Glomerular endothelial cell (primary cell): ENCODE measurements at regions not wholly inside any gene's neighbourhood (a gene's known extent, or its start where the extent isn't known, plus 50 kb on each side); places are given as distances from the start of the nearest gene placed in this dataset.
A peak's percentile ranks its signal among the peaks of the same experiment; 100 is the strongest.
"Not testable (repeated sequence)": the region's sequence is repeated elsewhere in the genome, so short reads cannot be mapped to it uniquely, and the experiment has no call there.

Source experiments
- DNase-seq: peaks from one replicate; pipeline ENCODE4 v3.0.0-alpha.2; 2011; ENCODE audit warnings: low read depth, low spot score; ENCODE audit errors: extremely low read depth

- DNase-seq, result no peak
Measured at GRCh38 chr6:27178860-27179259, 68.6 kb upstream of the PRSS16 start.

- no peak for DNase-seq
Measured at GRCh38 chr6:27183060-27183832, 64.3 kb upstream of the PRSS16 start.

GRCh38 chr6:27187231-27188060, 60.1 kb upstream of the PRSS16 start:
- DNase-seq, result no peak

GRCh38 chr6:27188061-27188884, 59.2 kb upstream of the PRSS16 start:
- no peak for DNase-seq

- peak; percentile 58 for DNase-seq
Measured at GRCh38 chr6:27188885-27189418, 58.5 kb upstream of the PRSS16 start.

- DNase-seq, result no peak
Measured at GRCh38 chr6:27190126-27190525, 57.4 kb upstream of the PRSS16 start.

- not testable (repeated sequence) for DNase-seq
Measured at GRCh38 chr6:27194453-27194852, 53.0 kb upstream of the PRSS16 start.

- DNase-seq, result not testable (repeated sequence)
Measured at GRCh38 chr6:27195547-27195946, 52.0 kb upstream of the PRSS16 start.
